ENCODE measurements at regions not wholly inside any gene's neighbourhood (a gene's known extent, or its start where the extent isn't known, plus 50 kb on each side); places are given as distances from the start of the nearest gene placed in this dataset.

DNA sequence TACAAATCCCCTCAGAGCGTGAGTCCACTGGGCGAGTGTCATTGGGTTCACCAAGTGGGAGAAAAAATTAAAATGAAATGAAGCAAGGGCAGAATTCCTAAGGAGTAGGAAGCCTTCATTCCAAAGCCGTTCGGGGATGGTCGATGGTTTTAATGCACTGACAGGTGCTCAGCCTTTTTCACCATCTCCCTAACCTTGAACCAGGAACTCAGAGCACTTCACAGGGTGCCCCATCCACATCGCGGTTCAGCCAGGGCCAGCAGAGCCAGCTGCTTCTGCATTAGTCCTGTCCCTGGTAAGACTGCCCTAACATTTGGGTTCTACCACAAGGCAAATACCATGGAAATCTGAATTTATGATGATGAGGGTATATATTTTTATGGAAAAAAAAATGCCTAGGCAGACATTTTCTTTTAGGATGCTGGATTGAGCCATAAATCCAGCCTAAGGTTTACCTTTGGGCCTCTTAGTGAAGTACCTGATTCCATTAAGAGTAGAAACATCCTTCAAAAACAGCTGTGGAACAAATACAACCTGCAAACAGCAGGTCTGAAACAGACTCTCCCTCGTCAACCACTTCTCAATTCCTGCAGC lies 203.5 kb upstream of the RNF32 start:
- Histone ChIP-seq H3K79me2 (ENCODE audit: control insufficient read depth, insufficient read depth, low read length) (no peaks in the 10 kb centered on the region), H3K9me1 (replicated peaks; ENCODE audit: control insufficient read depth, extremely low read depth, insufficient read depth, low read length) (no peaks in the 10 kb centered on the region), H3K4me1 (ENCODE audit: control insufficient read depth, extremely low read depth, insufficient read depth, low read length) (no peaks in the 10 kb centered on the region), H3K27me3 (ENCODE audit: control insufficient read depth in 2 of 2, insufficient read depth in 2 of 2, low read length in 2 of 2) (no peaks in the 10 kb centered on the region), H2AFZ (ENCODE audit: low read depth, low read length) (no peak overlapping the region), H3K9me3 (replicated peaks; ENCODE audit: control insufficient read depth, insufficient read depth, low read length) (no peaks in the 10 kb centered on the region), H4K20me1 (replicated peaks; ENCODE audit: control insufficient read depth, extremely low read depth, insufficient read depth, low read length) (no peaks in the 10 kb centered on the region), H3K4me2 (ENCODE audit: insufficient read depth, low read length) (no peak overlapping the region), H3K9ac (replicated peaks; ENCODE audit: extremely low read depth, insufficient read depth, low read length) (no peak overlapping the region), H3K27ac (ENCODE audit: insufficient read depth, low read depth, low read length) (no peak overlapping the region), H3K36me3 (ENCODE audit: control insufficient read depth in 2 of 2, extremely low read depth in 1 of 2, insufficient read depth in 2 of 2, low read length in 2 of 2) (no peaks in the 10 kb centered on the region), H3K4me3 (replicated peaks in 1 of 3; ENCODE audit: insufficient read depth in 1 of 3, low read depth in 1 of 3, low read length in 3 of 3) (no peak overlapping the region)
- POLR2A ChIA-PET, result no interaction called here
- no TSS peak for BruUV-seq (replicated peaks)
- TF ChIP-seq JUN (IDR thresholded peaks at IDR 0.05; ENCODE audit: borderline replicate concordance, insufficient read depth, insufficient read length, low read depth), result no peak
- TF ChIP-seq FOS (IDR thresholded peaks at IDR 0.05; ENCODE audit: borderline replicate concordance, insufficient read depth, low read length), result no peak
- TF ChIP-seq EZH2 (IDR thresholded peaks at IDR 0.05; ENCODE audit: borderline replicate concordance, low read depth, low read length, severe bottlenecking), result no peak
- TF ChIP-seq MYC (IDR thresholded peaks at IDR 0.05; ENCODE audit: low read depth, low read length), result no peak
- TF ChIP-seq, protein P1, sequence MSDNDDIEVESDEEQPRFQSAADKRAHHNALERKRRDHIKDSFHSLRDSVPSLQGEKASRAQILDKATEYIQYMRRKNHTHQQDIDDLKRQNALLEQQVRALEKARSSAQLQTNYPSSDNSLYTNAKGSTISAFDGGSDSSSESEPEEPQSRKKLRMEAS (IDR thresholded peaks at IDR 0.05; ENCODE audit: insufficient read depth, insufficient read length), result no peak
- TF ChIP-seq GATA2 (IDR thresholded peaks at IDR 0.05; ENCODE audit: insufficient read depth, insufficient read length, low read depth, low read length), result no peak
- TF ChIP-seq POLR2AphosphoS5 (IDR thresholded peaks at IDR 0.05; ENCODE audit: insufficient read depth, low read depth, low read length), result no peak
- TF ChIP-seq POLR2A (IDR thresholded peaks at IDR 0.05; ENCODE audit: low read depth, low read length), result no peak
- TF ChIP-seq, protein P2, sequence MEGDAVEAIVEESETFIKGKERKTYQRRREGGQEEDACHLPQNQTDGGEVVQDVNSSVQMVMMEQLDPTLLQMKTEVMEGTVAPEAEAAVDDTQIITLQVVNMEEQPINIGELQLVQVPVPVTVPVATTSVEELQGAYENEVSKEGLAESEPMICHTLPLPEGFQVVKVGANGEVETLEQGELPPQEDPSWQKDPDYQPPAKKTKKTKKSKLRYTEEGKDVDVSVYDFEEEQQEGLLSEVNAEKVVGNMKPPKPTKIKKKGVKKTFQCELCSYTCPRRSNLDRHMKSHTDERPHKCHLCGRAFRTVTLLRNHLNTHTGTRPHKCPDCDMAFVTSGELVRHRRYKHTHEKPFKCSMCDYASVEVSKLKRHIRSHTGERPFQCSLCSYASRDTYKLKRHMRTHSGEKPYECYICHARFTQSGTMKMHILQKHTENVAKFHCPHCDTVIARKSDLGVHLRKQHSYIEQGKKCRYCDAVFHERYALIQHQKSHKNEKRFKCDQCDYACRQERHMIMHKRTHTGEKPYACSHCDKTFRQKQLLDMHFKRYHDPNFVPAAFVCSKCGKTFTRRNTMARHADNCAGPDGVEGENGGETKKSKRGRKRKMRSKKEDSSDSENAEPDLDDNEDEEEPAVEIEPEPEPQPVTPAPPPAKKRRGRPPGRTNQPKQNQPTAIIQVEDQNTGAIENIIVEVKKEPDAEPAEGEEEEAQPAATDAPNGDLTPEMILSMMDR (IDR thresholded peaks at IDR 0.05; ENCODE audit: extremely low read depth in 1 of 2, insufficient read depth in 1 of 2, low read depth in 1 of 2, low read length in 2 of 2), result no peak
- CTCF ChIA-PET, result no interaction called here
- DNase-seq (ENCODE audit: low read depth, low spot score), result no peak
- intact Hi-C loops (cut with micrococcal nuclease) (no loop called here), dilution Hi-C loops (cut with MboI; ENCODE audit: extremely low pct_ligation_motif_present, low sequenced_read_pairs) (no loop called here)
- no peak for FAIRE-seq
